HL-60 (cell line): ENCODE measurements at regions not wholly inside any gene's neighbourhood (a gene's known extent, or its start where the extent isn't known, plus 50 kb on each side); places are given as distances from the start of the nearest gene placed in this dataset.

Source experiments
- TF ChIP-seq, protein P1 (sequence below): IDR thresholded peaks from one replicate; pipeline ENCODE4 v1.5.1; 2011; ENCODE audit warnings: low read length, control low read depth, inconsistent platforms; ENCODE audit not compliant: insufficient read depth
- TF ChIP-seq, protein P2 (sequence below): IDR thresholded peaks from 2 replicates; pipeline ENCODE4 v1.6.1; 2012; ENCODE audit warnings: low read depth; ENCODE audit not compliant: insufficient replicate concordance

DNA sequence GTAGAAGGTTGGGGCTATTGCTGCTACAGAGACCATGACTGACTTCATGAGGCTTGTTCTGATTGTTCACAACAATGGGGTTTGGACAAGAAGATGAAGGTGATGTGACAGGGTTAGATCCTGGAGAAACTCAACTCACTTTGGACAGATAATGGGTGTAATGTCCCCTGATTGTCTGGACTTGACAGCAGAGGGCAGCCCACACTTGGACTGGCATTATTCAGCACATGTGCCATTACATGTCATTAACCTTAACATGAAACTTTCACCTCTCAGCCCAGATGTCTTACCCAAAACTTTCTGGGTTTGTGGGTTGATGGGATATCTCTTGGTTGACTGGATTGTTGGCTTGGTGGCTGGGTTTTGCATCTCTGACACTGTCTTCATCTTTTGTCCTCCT is 101.5 kb downstream of the MXRA5 start:
- TF ChIP-seq, protein P1, sequence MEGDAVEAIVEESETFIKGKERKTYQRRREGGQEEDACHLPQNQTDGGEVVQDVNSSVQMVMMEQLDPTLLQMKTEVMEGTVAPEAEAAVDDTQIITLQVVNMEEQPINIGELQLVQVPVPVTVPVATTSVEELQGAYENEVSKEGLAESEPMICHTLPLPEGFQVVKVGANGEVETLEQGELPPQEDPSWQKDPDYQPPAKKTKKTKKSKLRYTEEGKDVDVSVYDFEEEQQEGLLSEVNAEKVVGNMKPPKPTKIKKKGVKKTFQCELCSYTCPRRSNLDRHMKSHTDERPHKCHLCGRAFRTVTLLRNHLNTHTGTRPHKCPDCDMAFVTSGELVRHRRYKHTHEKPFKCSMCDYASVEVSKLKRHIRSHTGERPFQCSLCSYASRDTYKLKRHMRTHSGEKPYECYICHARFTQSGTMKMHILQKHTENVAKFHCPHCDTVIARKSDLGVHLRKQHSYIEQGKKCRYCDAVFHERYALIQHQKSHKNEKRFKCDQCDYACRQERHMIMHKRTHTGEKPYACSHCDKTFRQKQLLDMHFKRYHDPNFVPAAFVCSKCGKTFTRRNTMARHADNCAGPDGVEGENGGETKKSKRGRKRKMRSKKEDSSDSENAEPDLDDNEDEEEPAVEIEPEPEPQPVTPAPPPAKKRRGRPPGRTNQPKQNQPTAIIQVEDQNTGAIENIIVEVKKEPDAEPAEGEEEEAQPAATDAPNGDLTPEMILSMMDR = no peak
- TF ChIP-seq, protein P2, sequence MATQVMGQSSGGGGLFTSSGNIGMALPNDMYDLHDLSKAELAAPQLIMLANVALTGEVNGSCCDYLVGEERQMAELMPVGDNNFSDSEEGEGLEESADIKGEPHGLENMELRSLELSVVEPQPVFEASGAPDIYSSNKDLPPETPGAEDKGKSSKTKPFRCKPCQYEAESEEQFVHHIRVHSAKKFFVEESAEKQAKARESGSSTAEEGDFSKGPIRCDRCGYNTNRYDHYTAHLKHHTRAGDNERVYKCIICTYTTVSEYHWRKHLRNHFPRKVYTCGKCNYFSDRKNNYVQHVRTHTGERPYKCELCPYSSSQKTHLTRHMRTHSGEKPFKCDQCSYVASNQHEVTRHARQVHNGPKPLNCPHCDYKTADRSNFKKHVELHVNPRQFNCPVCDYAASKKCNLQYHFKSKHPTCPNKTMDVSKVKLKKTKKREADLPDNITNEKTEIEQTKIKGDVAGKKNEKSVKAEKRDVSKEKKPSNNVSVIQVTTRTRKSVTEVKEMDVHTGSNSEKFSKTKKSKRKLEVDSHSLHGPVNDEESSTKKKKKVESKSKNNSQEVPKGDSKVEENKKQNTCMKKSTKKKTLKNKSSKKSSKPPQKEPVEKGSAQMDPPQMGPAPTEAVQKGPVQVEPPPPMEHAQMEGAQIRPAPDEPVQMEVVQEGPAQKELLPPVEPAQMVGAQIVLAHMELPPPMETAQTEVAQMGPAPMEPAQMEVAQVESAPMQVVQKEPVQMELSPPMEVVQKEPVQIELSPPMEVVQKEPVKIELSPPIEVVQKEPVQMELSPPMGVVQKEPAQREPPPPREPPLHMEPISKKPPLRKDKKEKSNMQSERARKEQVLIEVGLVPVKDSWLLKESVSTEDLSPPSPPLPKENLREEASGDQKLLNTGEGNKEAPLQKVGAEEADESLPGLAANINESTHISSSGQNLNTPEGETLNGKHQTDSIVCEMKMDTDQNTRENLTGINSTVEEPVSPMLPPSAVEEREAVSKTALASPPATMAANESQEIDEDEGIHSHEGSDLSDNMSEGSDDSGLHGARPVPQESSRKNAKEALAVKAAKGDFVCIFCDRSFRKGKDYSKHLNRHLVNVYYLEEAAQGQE = no peak
